Left lung (tissue), 4 donors: ENCODE measurements at regions not wholly inside any gene's neighbourhood (a gene's known extent, or its start where the extent isn't known, plus 50 kb on each side); places are given as distances from the start of the nearest gene placed in this dataset.

Experiments used
- ATAC-seq: fragments of 200-7000 bp; cut with Tn5 transposase; one replicate; pipeline ENCODE4 v1.9.1; 2020; ENCODE audit warnings: moderate library complexity
- DNase-seq, 4 donors: peaks; one replicate each; pipeline ENCODE4 v3.0.0-alpha.2; 2013 to 2020
- H3K27ac ChIP-seq, 2 donors: fragments of 200-600 bp; sonication (generic) in 1 of 2; one replicate each; pipeline versions ENCODE4 v1.5.0 to v1.8.0; 2020 to 2021
- H3K27me3 ChIP-seq, 2 donors: fragments of 200-600 bp; sonication (generic) in 1 of 2; one replicate each; pipeline versions ENCODE4 v1.5.0 to v1.8.0; 2020 to 2021
- H3K36me3 ChIP-seq, 2 donors: fragments of 200-600 bp; sonication (generic) in 1 of 2; one replicate each; pipeline versions ENCODE4 v1.5.0 to v1.8.0; 2020 to 2021
- H3K4me1 ChIP-seq, 2 donors: fragments of 200-600 bp; one replicate each; pipeline ENCODE4 v1.8.0; 2021
- H3K4me3 ChIP-seq, 2 donors: fragments of 200-600 bp; sonication (generic) in 1 of 2; one replicate each; pipeline versions ENCODE4 v1.5.0 to v1.8.0; 2020 to 2021; ENCODE audit warnings: mild to moderate bottlenecking in 1 of 2
- H3K9me3 ChIP-seq, 2 donors: fragments of 200-600 bp; sonication (generic) in 1 of 2; one replicate each; pipeline versions ENCODE4 v1.5.0 to v1.8.0; 2020 to 2021
- intact Hi-C, 2 donors: fragments of 100-400 bp; cut with DNase I; formaldehyde crosslinking; loops; one replicate each; pipeline versions ENCODE4 v1.11.2 to v1.14.2; 2022
- TF ChIP-seq, protein P1 (sequence below), 2 donors: fragments of 200-600 bp; sonication (generic) in 1 of 2; IDR thresholded peaks; one replicate each; pipeline versions ENCODE4 v1.5.0 to v1.8.0; 2021; ENCODE audit warnings: antibody characterized with exemption in 2 of 2
- donor health status: DM: no; HTN: yes; CAD: no.
- donor health status: DM: no; HTN: no; CAD: no.

DNA sequence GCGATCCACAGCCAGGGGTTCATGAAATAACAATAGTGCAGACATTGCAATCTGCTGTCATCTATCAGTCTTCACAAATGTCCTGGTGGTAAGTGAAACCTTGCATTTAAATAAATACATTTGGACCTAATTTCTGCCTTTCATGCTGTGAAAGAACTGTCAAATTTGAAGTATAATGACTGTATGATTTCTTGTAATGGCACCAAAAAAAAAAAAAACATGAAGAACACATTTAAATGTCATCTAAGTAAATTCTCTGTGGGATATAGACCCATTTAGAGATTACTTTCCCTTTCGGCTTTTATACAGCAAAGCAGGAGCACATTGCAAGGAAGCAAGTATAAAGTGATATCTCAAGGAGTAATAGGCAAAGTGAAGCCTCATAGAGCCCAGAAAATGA is 431.5 kb upstream of the SGCD start:
- ATAC-seq: no peak
- H3K4me3 ChIP-seq: no peak overlapping the region
- H3K4me1 ChIP-seq: no peaks in the 10 kb centered on the region
- no peaks in the 10 kb centered on the region for H3K36me3 ChIP-seq
- H3K27ac ChIP-seq: no peak overlapping the region
- DNase-seq: no peak
- TF ChIP-seq, protein P1, sequence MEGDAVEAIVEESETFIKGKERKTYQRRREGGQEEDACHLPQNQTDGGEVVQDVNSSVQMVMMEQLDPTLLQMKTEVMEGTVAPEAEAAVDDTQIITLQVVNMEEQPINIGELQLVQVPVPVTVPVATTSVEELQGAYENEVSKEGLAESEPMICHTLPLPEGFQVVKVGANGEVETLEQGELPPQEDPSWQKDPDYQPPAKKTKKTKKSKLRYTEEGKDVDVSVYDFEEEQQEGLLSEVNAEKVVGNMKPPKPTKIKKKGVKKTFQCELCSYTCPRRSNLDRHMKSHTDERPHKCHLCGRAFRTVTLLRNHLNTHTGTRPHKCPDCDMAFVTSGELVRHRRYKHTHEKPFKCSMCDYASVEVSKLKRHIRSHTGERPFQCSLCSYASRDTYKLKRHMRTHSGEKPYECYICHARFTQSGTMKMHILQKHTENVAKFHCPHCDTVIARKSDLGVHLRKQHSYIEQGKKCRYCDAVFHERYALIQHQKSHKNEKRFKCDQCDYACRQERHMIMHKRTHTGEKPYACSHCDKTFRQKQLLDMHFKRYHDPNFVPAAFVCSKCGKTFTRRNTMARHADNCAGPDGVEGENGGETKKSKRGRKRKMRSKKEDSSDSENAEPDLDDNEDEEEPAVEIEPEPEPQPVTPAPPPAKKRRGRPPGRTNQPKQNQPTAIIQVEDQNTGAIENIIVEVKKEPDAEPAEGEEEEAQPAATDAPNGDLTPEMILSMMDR (IDR thresholded peaks at IDR 0.05): no peak
- no peaks in the 10 kb centered on the region for H3K27me3 ChIP-seq
- no peaks in the 10 kb centered on the region for H3K9me3 ChIP-seq
- intact Hi-C loops: no loop called here

DNA sequence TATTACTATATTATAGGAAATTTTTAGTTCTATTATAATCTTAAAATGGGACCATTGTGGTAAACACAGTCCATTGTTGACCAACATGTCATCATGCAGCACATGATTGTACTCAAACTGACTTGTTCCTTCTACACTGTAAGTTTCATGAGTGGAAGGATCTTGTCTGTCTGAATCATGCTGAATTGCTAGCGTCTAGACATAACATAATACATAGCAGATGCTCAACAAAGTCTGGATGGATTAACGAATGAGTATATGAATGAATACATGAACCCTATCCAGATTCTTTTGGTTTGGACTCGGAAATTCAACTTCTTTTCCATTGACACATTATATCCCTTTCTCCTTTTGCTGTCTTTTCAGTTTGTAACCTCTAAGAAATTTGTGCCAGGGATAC is 429.2 kb upstream of the SGCD start:
- ATAC-seq (no peak), DNase-seq (no peak)
- no peaks in the 10 kb centered on the region for H3K9me3 ChIP-seq
- TF ChIP-seq, protein P1 (IDR thresholded peaks at IDR 0.05): no peak
- H3K27me3 ChIP-seq: no peaks in the 10 kb centered on the region
- intact Hi-C loops: no loop called here
- H3K4me3 ChIP-seq: no peak overlapping the region
- no peak overlapping the region for H3K27ac ChIP-seq
- no peaks in the 10 kb centered on the region for H3K36me3 ChIP-seq
- H3K4me1 ChIP-seq: no peaks in the 10 kb centered on the region

DNA sequence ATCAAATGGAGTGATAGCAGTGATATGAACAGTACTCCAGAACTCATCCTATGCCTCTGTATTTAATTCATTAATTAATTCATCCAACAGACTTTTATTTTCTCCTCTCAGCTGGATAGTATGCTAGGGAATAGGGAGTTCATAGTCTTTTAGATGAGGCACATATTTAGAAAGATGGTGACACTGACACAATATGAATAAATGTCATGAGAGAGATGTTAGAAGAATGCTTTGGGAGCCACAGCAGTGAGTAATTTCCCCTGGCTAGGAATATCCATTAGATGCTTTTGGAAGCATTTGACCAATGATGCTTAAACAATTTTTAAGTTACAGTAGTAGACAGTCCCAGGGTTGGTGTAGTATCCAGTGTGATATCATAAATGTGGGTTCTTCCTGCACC is 428.7 kb upstream of the SGCD start:
- H3K27me3 ChIP-seq: no peaks in the 10 kb centered on the region
- H3K27ac ChIP-seq: no peak overlapping the region

DNA sequence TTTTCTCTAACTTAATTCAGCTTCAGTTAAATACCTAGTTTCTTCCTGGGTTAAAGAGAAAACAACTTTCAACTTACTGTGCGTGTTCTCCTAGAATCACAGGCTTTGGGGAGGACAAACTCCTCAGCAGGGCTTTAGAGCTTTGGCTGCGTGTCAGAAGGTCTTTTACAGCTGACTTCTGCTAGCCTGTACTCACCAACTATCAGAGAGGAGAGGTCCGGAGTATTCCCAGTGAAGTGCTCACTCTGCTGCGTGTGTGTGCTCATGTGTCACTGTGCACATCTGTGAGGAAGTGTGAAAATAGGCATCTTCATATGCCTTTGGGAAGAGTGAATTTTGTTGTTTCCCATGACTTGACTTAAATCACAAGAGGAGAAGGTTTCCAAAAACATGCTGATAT is 423.2 kb upstream of the SGCD start:
- DNase-seq (no peak), ATAC-seq (no peak)
- Histone ChIP-seq H3K4me3 (no peak overlapping the region), H3K36me3 (no peaks in the 10 kb centered on the region), H3K27me3 (no peaks in the 10 kb centered on the region), H3K4me1 (no peaks in the 10 kb centered on the region), H3K9me3 (no peaks in the 10 kb centered on the region), H3K27ac (no peak overlapping the region)
- intact Hi-C loops: no loop called here
- TF ChIP-seq, protein P1 (IDR thresholded peaks at IDR 0.05): no peak

More for the DNA sequence above, 428.7 kb upstream of the SGCD start:
- no peaks in the 10 kb centered on the region for H3K36me3 ChIP-seq
- TF ChIP-seq, protein P1 (IDR thresholded peaks at IDR 0.05): no peak
- DNase-seq (no peak), ATAC-seq (no peak)
- intact Hi-C loops: no loop called here
- H3K4me3 ChIP-seq: no peak overlapping the region
- no peaks in the 10 kb centered on the region for H3K9me3 ChIP-seq
- H3K4me1 ChIP-seq: no peaks in the 10 kb centered on the region

DNA sequence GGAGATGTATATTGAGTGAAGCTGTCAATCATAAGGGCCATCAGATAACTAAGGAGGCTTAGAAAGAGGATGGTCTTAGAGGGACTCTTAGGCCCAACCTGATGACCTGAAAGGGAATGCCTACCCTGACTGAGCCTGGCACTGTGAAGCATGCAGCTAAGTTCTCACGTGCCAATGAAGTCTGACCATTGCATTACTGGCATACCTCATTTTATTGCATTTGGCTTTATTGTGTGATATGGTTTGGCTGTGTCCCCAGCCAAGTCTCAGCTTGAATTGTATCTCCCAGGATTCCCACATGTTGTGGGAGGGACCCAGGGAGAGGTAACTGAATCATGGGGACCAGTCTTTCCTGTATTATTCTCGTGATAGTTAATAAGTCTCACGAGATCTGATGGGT is 421.6 kb upstream of the SGCD start:
- Histone ChIP-seq H3K36me3 (no peaks in the 10 kb centered on the region), H3K4me3 (no peak overlapping the region), H3K9me3 (no peaks in the 10 kb centered on the region), H3K27ac (no peak overlapping the region), H3K27me3 (no peaks in the 10 kb centered on the region), H3K4me1 (no peaks in the 10 kb centered on the region)
- no peak for ATAC-seq
- no peak for DNase-seq
- TF ChIP-seq, protein P1 (IDR thresholded peaks at IDR 0.05): no peak
- intact Hi-C loops: no loop called here
